ENCODE measurements at regions not wholly inside any gene's neighbourhood (a gene's known extent, or its start where the extent isn't known, plus 50 kb on each side); places are given as distances from the start of the nearest gene placed in this dataset.

DNA sequence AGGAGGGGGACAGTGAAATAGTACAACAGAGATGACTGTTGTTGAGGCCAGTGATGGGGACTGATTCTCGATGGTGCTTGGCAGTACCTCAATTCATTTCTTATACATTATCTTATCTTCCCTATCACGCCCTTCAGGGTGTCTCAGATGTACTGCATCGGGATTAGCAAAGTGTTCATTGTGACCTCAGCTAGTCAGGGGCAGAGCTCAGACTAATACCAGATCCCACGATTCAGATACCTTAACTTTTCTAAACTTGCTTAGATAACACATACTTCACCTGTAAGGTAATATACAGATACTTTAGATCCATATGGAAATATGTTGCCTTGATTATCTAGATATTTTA, 720.6 kb downstream of the EFNB2 start:
- no peak overlapping the region for H3K27ac ChIP-seq (ENCODE audit: low read depth, low read length)
- peaks cover 16% of the 10 kb centered on the region for H3K4me1 ChIP-seq (ENCODE audit: control insufficient read depth, insufficient read depth, low read length)
- H3K4me3 ChIP-seq (ENCODE audit: low read length): no peak overlapping the region
- H3K27me3 ChIP-seq (ENCODE audit: control insufficient read depth, insufficient read depth, low read length, poor library complexity, severe bottlenecking): no peaks in the 10 kb centered on the region
- H3K9ac ChIP-seq (ENCODE audit: extremely low read depth, low read length, poor library complexity, severe bottlenecking): no peak overlapping the region
- Mint-ChIP-seq H3K36me3 (ENCODE audit: low read depth) (no peaks in the 10 kb centered on the region), H3K9me3 (no peaks in the 10 kb centered on the region), H3K27me3 (ENCODE audit: insufficient read depth) (no peaks in the 10 kb centered on the region), H3K27ac (no peak overlapping the region), H3K4me3 (no peak overlapping the region), H3K4me1 (peaks cover 18% of the 10 kb centered on the region)
- H3K9me3 ChIP-seq (ENCODE audit: control insufficient read depth, low read length): no peaks in the 10 kb centered on the region
- no peak for DNase-seq
- 59 to 80% methylated on average over 1 to 4 of the region's 4 CpGs for WGBS, 2 experiments (ENCODE audit: insufficient coverage in 1 of 2, insufficient read length in 1 of 2)
- H3K36me3 ChIP-seq (ENCODE audit: control insufficient read depth, insufficient read depth, low read length): no peaks in the 10 kb centered on the region
- TF ChIP-seq, protein P1, sequence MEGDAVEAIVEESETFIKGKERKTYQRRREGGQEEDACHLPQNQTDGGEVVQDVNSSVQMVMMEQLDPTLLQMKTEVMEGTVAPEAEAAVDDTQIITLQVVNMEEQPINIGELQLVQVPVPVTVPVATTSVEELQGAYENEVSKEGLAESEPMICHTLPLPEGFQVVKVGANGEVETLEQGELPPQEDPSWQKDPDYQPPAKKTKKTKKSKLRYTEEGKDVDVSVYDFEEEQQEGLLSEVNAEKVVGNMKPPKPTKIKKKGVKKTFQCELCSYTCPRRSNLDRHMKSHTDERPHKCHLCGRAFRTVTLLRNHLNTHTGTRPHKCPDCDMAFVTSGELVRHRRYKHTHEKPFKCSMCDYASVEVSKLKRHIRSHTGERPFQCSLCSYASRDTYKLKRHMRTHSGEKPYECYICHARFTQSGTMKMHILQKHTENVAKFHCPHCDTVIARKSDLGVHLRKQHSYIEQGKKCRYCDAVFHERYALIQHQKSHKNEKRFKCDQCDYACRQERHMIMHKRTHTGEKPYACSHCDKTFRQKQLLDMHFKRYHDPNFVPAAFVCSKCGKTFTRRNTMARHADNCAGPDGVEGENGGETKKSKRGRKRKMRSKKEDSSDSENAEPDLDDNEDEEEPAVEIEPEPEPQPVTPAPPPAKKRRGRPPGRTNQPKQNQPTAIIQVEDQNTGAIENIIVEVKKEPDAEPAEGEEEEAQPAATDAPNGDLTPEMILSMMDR (conservative IDR thresholded peaks at IDR 0.05): no peak

DNA sequence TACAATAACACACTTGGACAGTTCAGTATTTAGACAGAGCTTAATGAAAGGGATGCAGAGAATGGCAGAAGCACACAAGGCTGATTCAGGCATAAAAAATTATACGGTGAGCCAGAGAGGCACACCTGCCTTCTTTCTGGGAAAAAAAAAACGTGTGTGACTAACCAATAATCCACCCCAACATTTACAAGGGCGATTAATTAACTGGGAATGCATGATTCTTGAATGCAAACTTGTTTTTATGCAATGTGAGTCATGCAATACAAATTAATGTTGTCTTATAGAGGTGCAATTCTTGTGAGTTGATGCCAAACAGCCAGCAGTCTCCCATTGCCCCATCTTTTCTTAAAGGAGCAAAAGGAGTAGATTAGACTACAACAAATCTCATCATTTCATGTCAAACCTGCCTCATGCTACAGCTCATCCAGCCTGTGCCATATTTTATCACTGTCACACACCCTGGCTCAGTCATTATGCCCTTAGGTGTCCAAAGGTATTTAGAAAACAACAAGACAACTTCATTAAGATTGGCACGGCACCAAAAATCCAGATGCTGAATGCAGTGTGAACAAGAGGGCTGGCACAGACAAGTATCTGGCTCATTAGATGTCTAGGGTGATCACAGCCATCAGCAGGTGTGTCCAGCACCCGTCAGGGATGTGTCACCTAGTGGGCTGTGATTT, 721.1 kb downstream of the EFNB2 start:
- no peaks in the 10 kb centered on the region for H3K36me3 Mint-ChIP-seq (ENCODE audit: low read depth)
- no peak overlapping the region for H3K4me3 Mint-ChIP-seq
- DNase-seq: no peak
- TF ChIP-seq, protein P1 (conservative IDR thresholded peaks at IDR 0.05): no peak
- H3K9me3 Mint-ChIP-seq: no peaks in the 10 kb centered on the region
- H3K27me3 Mint-ChIP-seq (ENCODE audit: insufficient read depth): no peaks in the 10 kb centered on the region
- Histone ChIP-seq H3K4me1 (ENCODE audit: control insufficient read depth, insufficient read depth, low read length) (peaks cover 16% of the 10 kb centered on the region), H3K27ac (ENCODE audit: low read depth, low read length) (no peak overlapping the region), H3K27me3 (ENCODE audit: control insufficient read depth, insufficient read depth, low read length, poor library complexity, severe bottlenecking) (no peaks in the 10 kb centered on the region), H3K36me3 (ENCODE audit: control insufficient read depth, insufficient read depth, low read length) (no peaks in the 10 kb centered on the region), H3K9ac (ENCODE audit: extremely low read depth, low read length, poor library complexity, severe bottlenecking) (no peak overlapping the region), H3K9me3 (ENCODE audit: control insufficient read depth, low read length) (no peaks in the 10 kb centered on the region), H3K4me3 (ENCODE audit: low read length) (no peak overlapping the region)
- no peak overlapping the region for H3K27ac Mint-ChIP-seq
- 86 to 92% methylated on average over 2 to 5 of the region's 5 CpGs for WGBS, 2 experiments (ENCODE audit: insufficient coverage in 1 of 2, insufficient read length in 1 of 2)
- H3K4me1 Mint-ChIP-seq: peaks cover 19% of the 10 kb centered on the region

DNA sequence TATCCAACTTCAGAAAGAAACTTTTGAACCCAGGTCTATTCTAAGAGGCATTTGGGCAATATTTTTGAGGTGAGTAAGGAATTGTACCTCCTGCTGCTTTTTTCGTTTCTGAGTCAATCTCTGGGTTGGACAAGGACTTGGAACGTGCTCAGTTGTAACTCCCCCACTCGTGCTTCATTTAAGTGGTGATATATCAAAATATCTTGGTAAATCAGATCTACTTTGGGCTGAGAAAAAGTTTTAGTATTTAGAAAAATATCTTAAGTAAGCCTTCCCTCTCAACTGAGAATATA, 728.9 kb downstream of the EFNB2 start:
- Histone ChIP-seq H3K4me1 (ENCODE audit: control insufficient read depth, insufficient read depth, low read length) (no peaks in the 10 kb centered on the region), H3K27ac (ENCODE audit: low read depth, low read length) (no peak overlapping the region), H3K9ac (ENCODE audit: extremely low read depth, low read length, poor library complexity, severe bottlenecking) (no peak overlapping the region), H3K36me3 (ENCODE audit: control insufficient read depth, insufficient read depth, low read length) (no peaks in the 10 kb centered on the region), H3K9me3 (ENCODE audit: control insufficient read depth, low read length) (no peaks in the 10 kb centered on the region), H3K4me3 (ENCODE audit: low read length) (no peak overlapping the region), H3K27me3 (ENCODE audit: control insufficient read depth, insufficient read depth, low read length, poor library complexity, severe bottlenecking) (no peaks in the 10 kb centered on the region)
- Mint-ChIP-seq H3K4me1 (peaks cover 1% of the 10 kb centered on the region), H3K27ac (no peak overlapping the region), H3K9me3 (peaks cover 9% of the 10 kb centered on the region), H3K27me3 (ENCODE audit: insufficient read depth) (peaks cover 2% of the 10 kb centered on the region), H3K4me3 (no peak overlapping the region), H3K36me3 (ENCODE audit: low read depth) (peaks cover 2% of the 10 kb centered on the region)
- TF ChIP-seq, protein P1 (conservative IDR thresholded peaks at IDR 0.05): no peak
- 93% methylated on average over 3 of the region's 3 CpGs; no CpG with 5 or more reads in 1 of the 2 experiments for WGBS, 2 experiments (ENCODE audit: insufficient coverage in 1 of 2, insufficient read length in 1 of 2)
- no peak for DNase-seq

All from endodermal cell (in vitro differentiated cells).